HCEC 1CT (cell line): ENCODE measurements at regions not wholly inside any gene's neighbourhood (a gene's known extent, or its start where the extent isn't known, plus 50 kb on each side); places are given as distances from the start of the nearest gene placed in this dataset.
A peak's percentile ranks its signal among the peaks of the same experiment; 100 is the strongest.
"Not testable (repeated sequence)": the region's sequence is repeated elsewhere in the genome, so short reads cannot be mapped to it uniquely, and the experiment has no call there.

Experiments used
- DNase-seq: peaks from one replicate; pipeline ENCODE4 v3.0.0-alpha.2; 2017

GRCh38 chr2:44051593-44052347, 56.0 kb upstream of the LRPPRC start:
- no peak for DNase-seq

DNA sequence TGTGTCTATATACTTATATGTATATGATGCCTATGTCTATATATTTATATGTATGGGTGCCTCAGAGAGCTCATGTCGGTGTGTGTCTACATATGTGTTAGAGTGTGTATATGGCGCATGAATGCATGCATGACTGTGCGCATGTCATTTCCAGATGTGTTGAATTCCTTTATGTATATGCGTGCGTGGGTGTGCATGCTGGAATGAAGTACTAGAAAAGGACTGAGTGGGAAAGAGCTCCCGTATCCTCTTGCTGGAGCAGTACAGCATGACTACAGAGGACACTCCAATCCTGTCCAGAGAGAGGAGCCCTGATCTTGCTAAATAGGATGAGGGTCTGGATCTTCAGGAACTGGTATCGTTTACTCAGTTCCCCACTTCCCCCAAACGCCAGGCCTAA, 56.8 kb upstream of the LRPPRC start:
- no peak for DNase-seq

GRCh38 chr2:44053052-44053451, 57.3 kb upstream of the LRPPRC start:
- DNase-seq, result no peak

DNA sequence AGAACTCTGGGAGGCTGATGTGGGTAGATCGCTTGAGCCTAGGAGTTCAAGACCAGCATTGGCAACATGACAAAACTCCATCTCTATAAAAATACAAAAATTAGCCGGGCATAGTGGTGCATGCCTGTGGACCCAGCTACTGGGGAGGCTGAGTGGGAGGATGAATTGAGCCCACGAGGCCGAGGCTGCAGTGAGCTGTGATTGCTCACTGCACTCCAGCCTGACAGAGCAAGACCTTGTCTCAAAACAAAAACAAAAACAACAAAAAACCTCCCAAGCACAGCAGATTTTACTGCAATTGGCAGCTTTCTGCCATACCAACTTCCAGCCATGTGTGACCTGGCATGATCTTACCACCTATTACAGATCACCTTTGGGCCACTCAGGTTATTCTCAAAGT, 57.7 kb upstream of the LRPPRC start:
- DNase-seq, result no peak

GRCh38 chr2:44055229-44055628, 59.4 kb upstream of the LRPPRC start:
- no peak for DNase-seq

DNA sequence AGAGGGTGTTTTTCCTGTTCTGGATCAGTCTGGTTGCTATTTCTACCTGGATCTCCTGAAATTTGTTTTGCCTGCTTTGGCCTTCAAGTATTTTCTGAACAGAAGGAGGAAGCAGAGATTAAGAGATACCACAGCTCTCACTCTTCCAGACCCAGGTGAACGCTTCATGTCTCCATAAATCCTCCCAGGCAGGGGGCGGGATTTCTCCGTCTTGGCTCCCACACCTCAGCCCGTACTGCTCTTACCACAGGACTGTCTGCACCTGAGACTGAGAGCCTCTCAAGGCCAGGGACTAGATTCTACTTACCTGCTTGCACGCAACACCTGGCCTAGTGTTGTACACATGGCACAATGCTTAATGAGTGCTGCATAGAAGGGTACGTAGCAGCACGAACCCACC, 59.9 kb upstream of the LRPPRC start:
- DNase-seq, result no peak

DNA sequence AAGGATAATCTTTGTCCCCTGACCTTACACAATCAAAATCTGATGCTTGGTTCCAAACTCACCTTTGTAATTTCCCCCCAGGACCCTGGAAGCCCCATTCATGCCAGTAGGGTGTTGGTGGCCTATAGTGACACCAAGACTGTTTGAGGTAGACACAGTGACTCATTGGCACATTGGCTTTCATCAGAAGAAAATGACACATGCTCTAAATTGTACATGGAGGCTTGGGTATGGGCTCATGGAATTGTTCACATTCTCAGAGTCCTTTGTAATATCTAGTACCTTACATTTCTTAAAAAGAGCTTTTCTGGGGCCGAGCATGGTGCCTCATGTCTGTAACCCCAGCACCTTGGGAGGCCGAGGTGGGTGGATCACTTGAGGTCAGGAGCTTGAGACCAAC, 61.2 kb upstream of the LRPPRC start:
- DNase-seq, result no peak

- not testable (repeated sequence) for DNase-seq
Measured at GRCh38 chr2:44060286-44060685, 64.5 kb upstream of the LRPPRC start.

- DNase-seq, result no peak
Measured at GRCh38 chr2:44060990-44061389, 65.2 kb upstream of the LRPPRC start.

- DNase-seq, result no peak
Measured at GRCh38 chr2:44061469-44061868, 65.7 kb upstream of the LRPPRC start.

DNA sequence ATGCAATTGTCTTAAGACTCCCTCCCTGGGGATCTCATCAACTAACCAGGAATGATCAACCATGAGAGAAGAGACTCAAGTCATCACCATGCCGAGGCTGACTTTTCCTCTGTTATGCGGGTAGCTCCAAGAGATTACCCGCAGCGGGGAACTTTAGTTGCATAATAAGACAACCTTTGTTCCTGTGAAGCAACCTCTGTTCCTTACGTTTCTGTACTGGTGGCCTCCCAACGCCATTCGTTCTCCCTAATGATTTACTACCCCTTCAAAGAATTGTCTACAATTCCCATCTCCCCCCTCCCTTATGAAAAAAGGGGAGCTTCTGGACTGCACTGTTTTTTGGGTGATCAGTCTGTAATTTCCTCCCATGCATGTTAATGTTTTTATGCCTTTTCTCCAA, 66.1 kb upstream of the LRPPRC start:
- DNase-seq, result no peak

DNA sequence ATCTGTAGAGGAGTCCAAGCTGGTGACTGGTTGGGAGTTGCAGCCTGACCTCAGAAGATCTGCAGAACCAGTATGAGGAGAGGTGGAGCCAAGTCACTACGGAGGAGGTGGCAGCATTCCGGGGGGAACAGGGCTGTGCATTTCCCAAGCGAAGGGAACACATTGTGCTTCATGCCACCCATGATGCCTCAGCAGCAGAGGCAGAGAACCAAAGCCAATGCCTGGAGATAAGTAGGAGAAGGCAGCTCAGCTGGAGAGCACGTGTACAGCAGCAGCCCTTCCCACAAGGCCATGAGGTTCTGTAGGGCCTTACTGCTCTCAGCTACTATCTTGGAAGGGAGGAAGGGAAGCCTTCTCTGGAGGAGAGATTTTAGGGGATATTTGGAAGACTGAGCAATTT, 67.2 kb upstream of the LRPPRC start:
- no peak for DNase-seq

- DNase-seq, result not testable (repeated sequence)
Measured at GRCh38 chr2:44064281-44064680, 68.5 kb upstream of the LRPPRC start.

DNA sequence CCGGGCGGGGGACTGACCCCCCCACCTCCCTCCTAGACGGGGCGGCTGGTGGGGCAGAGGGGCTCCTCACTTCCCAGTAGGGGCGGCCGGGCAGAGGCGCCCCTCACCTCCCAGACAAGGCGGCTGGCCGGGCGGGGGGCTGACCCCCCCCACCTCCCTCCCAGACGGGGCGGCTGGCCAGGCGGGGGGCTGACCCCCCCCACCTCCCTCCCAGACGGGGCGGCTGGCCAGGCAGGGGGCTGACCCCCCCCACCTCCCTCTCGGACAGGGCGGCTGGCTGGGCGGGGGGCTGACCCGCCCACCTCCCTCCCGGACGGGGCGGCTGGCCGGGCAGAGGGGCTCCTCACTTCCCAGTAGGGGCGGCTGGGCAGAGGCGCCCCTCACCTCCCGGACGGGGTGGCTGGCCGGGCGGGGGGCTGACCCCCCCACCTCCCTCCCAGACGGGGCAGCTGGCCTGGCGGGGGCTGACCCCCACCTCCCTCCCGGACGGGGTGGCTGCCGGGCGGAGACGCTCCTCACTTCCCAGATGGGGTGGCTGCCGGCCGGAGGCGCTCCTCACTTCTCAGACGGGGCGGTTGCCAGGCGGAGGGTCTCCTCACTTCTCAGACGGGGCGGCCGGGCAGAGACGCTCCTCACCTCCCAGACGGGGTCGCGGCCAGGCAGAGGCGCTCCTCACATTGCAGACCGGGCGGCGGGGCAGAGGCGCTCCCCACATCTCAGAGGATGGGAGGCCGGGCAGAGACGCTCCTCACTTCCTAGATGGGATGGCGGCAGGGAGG, 71.4 kb upstream of the LRPPRC start:
- not testable (repeated sequence) for DNase-seq

- not testable (repeated sequence) for DNase-seq
Measured at GRCh38 chr2:44067791-44068181, 72.0 kb upstream of the LRPPRC start.

DNA sequence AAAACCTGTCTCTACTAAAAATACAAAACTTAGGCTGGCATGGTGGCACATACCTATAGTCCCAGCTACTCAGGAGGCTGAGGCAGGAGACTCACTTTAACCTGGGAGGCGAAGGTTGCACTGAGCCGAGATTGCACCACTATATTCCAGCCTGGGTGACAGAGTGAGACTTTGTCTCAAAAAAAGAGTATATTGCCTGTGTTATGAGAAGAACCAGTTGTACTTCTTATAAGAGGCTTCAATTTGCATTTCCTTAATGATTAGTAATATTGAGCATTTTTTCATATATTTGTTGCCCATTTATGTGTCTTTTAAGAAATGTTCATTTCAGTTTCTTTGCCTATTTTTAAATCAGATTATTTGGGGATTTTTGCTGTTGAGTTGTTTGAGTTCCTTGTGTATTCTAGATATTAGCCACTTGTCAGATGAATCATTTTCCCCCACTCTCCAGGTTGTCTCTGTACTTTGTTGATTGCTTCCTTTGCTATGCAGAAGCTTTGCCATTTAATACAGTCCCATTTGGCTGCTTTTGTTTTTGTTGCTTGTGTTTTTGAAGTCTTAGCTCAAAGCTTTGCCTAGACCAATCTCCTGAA, 75.8 kb upstream of the LRPPRC start:
- DNase-seq, result no peak

- not testable (repeated sequence) for DNase-seq
Measured at GRCh38 chr2:44073667-44074066, 77.9 kb upstream of the LRPPRC start.

GRCh38 chr2:44074795-44075194, 79.0 kb upstream of the LRPPRC start:
- DNase-seq, result not testable (repeated sequence)

DNA sequence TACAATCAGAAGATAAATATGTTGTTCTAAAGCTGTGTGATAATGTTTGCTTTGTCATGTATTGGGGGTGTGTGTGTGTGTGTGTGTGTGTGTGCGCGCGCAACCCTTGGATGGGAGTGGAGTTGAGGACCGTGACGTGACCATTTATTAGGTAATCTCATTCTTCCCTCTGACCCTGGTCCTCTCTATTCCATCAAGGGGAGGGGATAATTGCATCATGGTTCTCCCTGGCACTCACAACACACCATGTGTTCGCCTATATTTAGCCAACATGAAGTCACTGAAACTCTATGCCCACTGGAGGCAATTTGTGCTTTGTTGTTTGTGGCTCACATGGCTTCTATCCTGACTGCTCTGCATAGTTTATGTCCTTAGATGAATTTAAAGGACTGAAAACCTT, 79.8 kb upstream of the LRPPRC start:
- DNase-seq, result peak; percentile 36

- DNase-seq, result no peak
Measured at GRCh38 chr2:44077942-44078511, 82.2 kb upstream of the LRPPRC start.

GRCh38 chr2:44079686-44080085, 83.9 kb upstream of the LRPPRC start:
- DNase-seq, result no peak

GRCh38 chr2:44083054-44083453, 85.6 kb upstream of the PPM1B start:
- DNase-seq, result no peak

DNA sequence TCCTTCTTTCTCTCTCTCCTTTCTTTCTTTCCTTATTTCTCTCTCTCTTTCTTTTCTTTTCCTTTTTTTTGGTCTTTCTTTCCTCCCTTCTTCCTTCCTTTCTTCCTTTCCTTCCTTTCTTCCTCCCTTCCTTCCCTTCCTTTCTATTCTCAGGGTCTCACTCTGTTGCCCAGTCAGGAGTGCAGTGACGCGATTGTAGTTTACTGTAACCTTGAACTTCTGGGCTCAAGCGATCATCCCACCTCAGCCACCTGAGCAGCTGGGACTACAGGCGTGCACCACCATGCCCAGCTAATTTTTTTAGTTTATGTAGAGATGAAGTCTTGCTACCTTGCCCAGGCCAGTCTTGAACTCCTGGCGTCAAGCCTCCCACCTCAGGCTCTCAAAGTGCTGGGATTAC, 83.8 kb upstream of the PPM1B start:
- DNase-seq, result no peak

DNA sequence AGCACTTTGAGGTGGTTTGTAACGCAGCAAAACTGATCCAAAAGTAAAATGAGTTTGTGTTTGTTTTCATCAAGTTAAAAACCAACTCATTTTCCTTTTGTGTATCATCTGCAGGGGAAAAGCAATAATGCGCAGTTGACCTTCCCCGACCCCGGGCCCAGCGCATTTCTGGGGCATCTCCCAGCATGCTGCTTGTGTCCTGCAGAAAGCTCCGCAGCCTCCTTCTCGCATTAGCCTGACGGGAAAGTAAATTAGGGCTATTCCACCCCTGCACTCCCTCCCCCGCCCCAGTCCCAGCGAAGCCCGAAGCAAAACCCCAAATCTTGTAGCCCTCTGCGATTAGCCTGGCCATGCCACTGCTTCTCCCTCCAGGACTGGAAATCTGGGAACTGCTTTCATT, 82.0 kb upstream of the PPM1B start:
- no peak for DNase-seq
